GM21367 (cell line): ENCODE measurements at regions not wholly inside any gene's neighbourhood (a gene's known extent, or its start where the extent isn't known, plus 50 kb on each side); places are given as distances from the start of the nearest gene placed in this dataset.
"Not testable (repeated sequence)": the region's sequence is repeated elsewhere in the genome, so short reads cannot be mapped to it uniquely, and the experiment has no call there.

Source experiments
- ATAC-seq: cut with Tn5 transposase; IDR thresholded peaks from one replicate; pipeline ENCODE4 v1.9.1; 2021; ENCODE audit not compliant: unreplicated experiment

GRCh38 chr14:43735932-43736331 lies 771.2 kb downstream of the FSCB start:
- no peak for ATAC-seq

GRCh38 chr14:43729143-43729542 lies 777.9 kb downstream of the FSCB start:
- ATAC-seq = no peak

- ATAC-seq = no peak
These were observed 800.2 kb downstream of the FSCB start for GRCh38 chr14:43706900-43707299.

GRCh38 chr14:43698561-43699284 lies 808.4 kb downstream of the FSCB start:
- not testable (repeated sequence) for ATAC-seq

- no peak for ATAC-seq
These were observed 810.1 kb downstream of the FSCB start for GRCh38 chr14:43697003-43697402.

GRCh38 chr14:43692706-43693105 lies 814.4 kb downstream of the FSCB start:
- ATAC-seq = no peak

- ATAC-seq = no peak
These were observed 819.2 kb downstream of the FSCB start for GRCh38 chr14:43687921-43688320.

GRCh38 chr14:43677581-43677980 lies 829.5 kb downstream of the FSCB start:
- no peak for ATAC-seq

GRCh38 chr14:43674273-43674672 lies 832.8 kb downstream of the FSCB start:
- ATAC-seq = no peak

GRCh38 chr14:43671716-43672485 lies 835.2 kb downstream of the FSCB start:
- no peak for ATAC-seq

GRCh38 chr14:43669355-43669754 lies 837.7 kb downstream of the FSCB start:
- ATAC-seq = no peak

GRCh38 chr14:43665570-43666267 lies 841.4 kb downstream of the FSCB start:
- ATAC-seq = no peak

- not testable (repeated sequence) for ATAC-seq
These were observed 851.9 kb downstream of the FSCB start for GRCh38 chr14:43655194-43655593.

GRCh38 chr14:43651896-43652295 lies 855.2 kb downstream of the FSCB start:
- ATAC-seq = no peak

- no peak for ATAC-seq
These were observed 855.8 kb downstream of the FSCB start for GRCh38 chr14:43651185-43651787.

GRCh38 chr14:43649508-43649907 lies 857.6 kb downstream of the FSCB start:
- ATAC-seq = no peak

- no peak for ATAC-seq
These were observed 859.8 kb downstream of the FSCB start for GRCh38 chr14:43647302-43647701.

GRCh38 chr14:43640718-43641267 lies 866.3 kb downstream of the FSCB start:
- no peak for ATAC-seq

GRCh38 chr14:43625294-43625693 lies 881.8 kb downstream of the FSCB start:
- no peak for ATAC-seq

- no peak for ATAC-seq
These were observed 885.8 kb downstream of the FSCB start for GRCh38 chr14:43621282-43621681.
